A549 (cell line): ENCODE measurements at regions not wholly inside any gene's neighbourhood (a gene's known extent, or its start where the extent isn't known, plus 50 kb on each side); places are given as distances from the start of the nearest gene placed in this dataset.

ENCODE experiments used
- ATAC-seq, 2 experiments: fragments of 200-7000 bp in 1 of 2; fragments of >200 bp in 1 of 2; cut with Nextera tagmentation in 1 of 2; cut with Tn5 transposase in 1 of 2; 3 replicates each; pipeline versions ENCODE4 v1.8.0 to v1.9.1; 2018 to 2020; ENCODE audit warnings: mild to moderate bottlenecking in 1 of 2, moderate library complexity in 1 of 2
- CTCF ChIA-PET: fragments of 300-600 bp; sonication (Branson Sonifier 250); formaldehyde crosslinking; extraction: SDS; loops from one replicate; lab custom pipeline; 2021; ENCODE audit warnings: antibody characterized with exemption, inconsistent platforms; lab: Yijun Ruan, JAX
- POLR2A ChIA-PET: fragments of 350-600 bp; formaldehyde crosslinking; extraction: SDS; loops from one replicate; lab custom pipeline; 2021; ENCODE audit warnings: antibody characterized with exemption, inconsistent platforms; lab: Yijun Ruan, JAX
- DNase-seq, 2 experiments: peaks; one replicate each; pipeline versions ENCODE4 v3.0.0 to v3.0.0-alpha.2; 2011 to 2016; ENCODE audit warnings: low read depth in 1 of 2, low spot score in 1 of 2
- FAIRE-seq: peaks from 2 replicates; lab custom pipeline; 2011; peaks lifted over from hg19 to GRCh38; lab: Jason Lieb, UNC
- H3K27ac ChIP-seq, 2 experiments: fragments of >200 bp; sonication (Bioruptor Twin); formaldehyde crosslinking; 3 replicates each; pipeline ENCODE4 v1.5.1; 2016 to 2017
- H3K4me1 ChIP-seq: fragments of >200 bp; sonication (Bioruptor Twin); formaldehyde crosslinking; 3 replicates; pipeline ENCODE4 v1.6.1; 2016
- H3K4me2 ChIP-seq: fragments of >200 bp; sonication (Bioruptor Twin); formaldehyde crosslinking; 3 replicates; pipeline ENCODE4 v1.6.1; 2016
- H3K4me3 ChIP-seq: fragments of >200 bp; sonication (Bioruptor Twin); formaldehyde crosslinking; 3 replicates; pipeline ENCODE4 v1.5.1; 2016
- H3K9me3 ChIP-seq: fragments of >200 bp; sonication (Bioruptor Twin); formaldehyde crosslinking; 3 replicates; pipeline ENCODE4 v1.6.1; 2016
- CBX2 ChIP-seq: fragments of 200-600 bp; sonication (generic); IDR thresholded peaks from 2 replicates; pipeline ENCODE4 v1.6.1; 2016; ENCODE audit warnings: low read depth, mild to moderate bottlenecking, borderline replicate concordance
- CEBPB ChIP-seq, 2 experiments: fragments of >200 bp in 1 of 2; sonication (Bioruptor Twin) in 1 of 2; formaldehyde crosslinking in 1 of 2; IDR thresholded peaks; 2 replicates each; pipeline ENCODE4 v1.6.1; 2012 to 2016
- CHD2 ChIP-seq: fragments of 150-350 bp; IDR thresholded peaks from 2 replicates; pipeline ENCODE4 v1.6.1; 2014; ENCODE audit warnings: low read length; ENCODE audit not compliant: partially characterized antibody
- FOSL2 ChIP-seq, 2 experiments: fragments of 450-650 bp in 1 of 2; fragments of >200 bp in 1 of 2; sonication (Bioruptor Twin) in 1 of 2; formaldehyde crosslinking; IDR thresholded peaks; 2 replicates each; pipeline versions ENCODE4 v1.5.0 to v1.6.1; 2016 to 2020; ENCODE audit warnings: mild to moderate bottlenecking in 1 of 2, moderate library complexity in 1 of 2
- GATA3 ChIP-seq: IDR thresholded peaks from 2 replicates; pipeline ENCODE4 v1.6.1; 2012; ENCODE audit warnings: borderline replicate concordance
- HDAC2 ChIP-seq: fragments of 200-600 bp; sonication (generic); IDR thresholded peaks from 2 replicates; pipeline ENCODE4 v1.6.1; 2016
- HEYL ChIP-seq: fragments of 250-450 bp; sonication (Bioruptor Pico); IDR thresholded peaks from 2 replicates; pipeline ENCODE4 v1.8.0; 2021; ENCODE audit warnings: mild to moderate bottlenecking, moderate library complexity
- HOXA7 ChIP-seq: fragments of 250-450 bp; sonication (Bioruptor Pico); IDR thresholded peaks from 2 replicates; pipeline ENCODE4 v1.5.0; 2020; ENCODE audit warnings: mild to moderate bottlenecking, moderate library complexity
- HOXB13 ChIP-seq: fragments of 250-450 bp; sonication (Bioruptor Pico); IDR thresholded peaks from 2 replicates; pipeline ENCODE4 v1.5.0; 2020; ENCODE audit warnings: low read depth, mild to moderate bottlenecking, moderate library complexity
- JUN ChIP-seq, 2 experiments: fragments of >200 bp; sonication (Bioruptor Twin); formaldehyde crosslinking; IDR thresholded peaks; 2 replicates in 1 of 2; 3 replicates in 1 of 2; pipeline ENCODE4 v1.6.1; 2016 to 2017
- JUNB ChIP-seq: fragments of >200 bp; sonication (Bioruptor Twin); formaldehyde crosslinking; IDR thresholded peaks from 2 replicates; pipeline ENCODE4 v1.6.1; 2016
- MAFK ChIP-seq: fragments of 450-650 bp; IDR thresholded peaks from 2 replicates; pipeline ENCODE4 v1.6.1; 2014; ENCODE audit not compliant: partially characterized antibody
- MAZ ChIP-seq: fragments of 150-350 bp; IDR thresholded peaks from 2 replicates; pipeline ENCODE4 v1.6.1; 2014; ENCODE audit warnings: antibody characterized with exemption, low read depth, low read length, borderline replicate concordance
- NFE2L2 ChIP-seq: fragments of 150-350 bp; conservative IDR thresholded peaks from 2 replicates; pipeline ENCODE4 v1.6.1; 2014; ENCODE audit warnings: low read length
- PHF8 ChIP-seq: fragments of 200-600 bp; sonication (generic); IDR thresholded peaks from 2 replicates; pipeline ENCODE4 v1.6.1; 2016; ENCODE audit warnings: low read depth, mild to moderate bottlenecking, antibody characterized with exemption, moderate library complexity, borderline replicate concordance
- RARB ChIP-seq: fragments of 250-450 bp; sonication (Bioruptor Pico); IDR thresholded peaks from 2 replicates; pipeline ENCODE4 v1.8.0; 2021; ENCODE audit warnings: mild to moderate bottlenecking, moderate library complexity
- RFX5 ChIP-seq: fragments of 450-650 bp; IDR thresholded peaks from 2 replicates; pipeline ENCODE4 v1.7.1; 2014; ENCODE audit warnings: antibody characterized with exemption, mild to moderate bottlenecking, moderate library complexity
- TP53 ChIP-seq: fragments of 250-450 bp; sonication (Bioruptor Pico); IDR thresholded peaks from 2 replicates; pipeline ENCODE4 v1.5.0; 2021; ENCODE audit warnings: mild to moderate bottlenecking, moderate library complexity
- WGBS: methylation state at CpG from one replicate; pipeline ENCODE4 v1.1.6; 2017; ENCODE audit errors: missing lambda C conversion rate; 5-methylcytosine and 5-hydroxymethylcytosine counted together
- TF ChIP-seq, protein P1 (sequence below): fragments of 150-350 bp; IDR thresholded peaks from 2 replicates; pipeline ENCODE4 v1.6.1; 2014; ENCODE audit warnings: low read depth, mild to moderate bottlenecking, low read length
- TF ChIP-seq, protein P2 (sequence below): fragments of 450-650 bp; IDR thresholded peaks from 2 replicates; pipeline ENCODE4 v1.6.1; 2014; ENCODE audit warnings: antibody characterized with exemption
- TF ChIP-seq, protein P3 (sequence below): IDR thresholded peaks from 2 replicates; pipeline ENCODE4 v1.6.1; 2012; ENCODE audit warnings: low read depth, borderline replicate concordance
- TF ChIP-seq, protein P4 (sequence below): fragments of >200 bp; sonication (Bioruptor Twin); formaldehyde crosslinking; IDR thresholded peaks from 2 replicates; pipeline ENCODE4 v1.6.1; 2016
- TF ChIP-seq, protein P5 (sequence below): fragments of >200 bp; sonication (Bioruptor Twin); formaldehyde crosslinking; IDR thresholded peaks from 3 replicates; pipeline ENCODE4 v1.5.1; 2016

DNA sequence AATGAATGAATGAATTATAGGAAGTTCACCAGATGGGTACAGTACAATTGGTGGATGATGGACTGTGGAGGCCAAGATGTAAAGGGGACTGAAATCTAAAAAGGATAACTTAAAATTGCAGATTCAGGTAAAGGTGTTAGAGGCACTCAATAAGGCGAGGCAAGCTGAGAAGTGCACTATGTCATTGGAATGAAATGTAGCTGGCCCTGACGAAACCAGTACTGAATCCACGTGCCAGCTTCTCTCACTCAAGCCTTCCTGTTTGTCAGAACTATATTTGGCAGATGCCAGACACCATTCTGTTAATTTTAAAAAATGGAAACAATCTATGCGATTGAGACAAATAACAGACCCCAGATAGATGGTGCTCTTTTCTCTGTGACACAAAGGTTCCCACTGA, 1039.1 kb upstream of the TENM3 start:
- CTCF ChIA-PET, result no interaction called here
- TF ChIP-seq MAFK, result no peak
- TF ChIP-seq MAZ, result no peak
- no peak for TF ChIP-seq CHD2
- no peak for TF ChIP-seq HEYL
- no peak for TF ChIP-seq RFX5
- TF ChIP-seq, protein P1, sequence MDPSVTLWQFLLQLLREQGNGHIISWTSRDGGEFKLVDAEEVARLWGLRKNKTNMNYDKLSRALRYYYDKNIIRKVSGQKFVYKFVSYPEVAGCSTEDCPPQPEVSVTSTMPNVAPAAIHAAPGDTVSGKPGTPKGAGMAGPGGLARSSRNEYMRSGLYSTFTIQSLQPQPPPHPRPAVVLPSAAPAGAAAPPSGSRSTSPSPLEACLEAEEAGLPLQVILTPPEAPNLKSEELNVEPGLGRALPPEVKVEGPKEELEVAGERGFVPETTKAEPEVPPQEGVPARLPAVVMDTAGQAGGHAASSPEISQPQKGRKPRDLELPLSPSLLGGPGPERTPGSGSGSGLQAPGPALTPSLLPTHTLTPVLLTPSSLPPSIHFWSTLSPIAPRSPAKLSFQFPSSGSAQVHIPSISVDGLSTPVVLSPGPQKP, result no peak
- no peak for TF ChIP-seq HDAC2
- no peak for TF ChIP-seq JUNB
- TF ChIP-seq, protein P2, sequence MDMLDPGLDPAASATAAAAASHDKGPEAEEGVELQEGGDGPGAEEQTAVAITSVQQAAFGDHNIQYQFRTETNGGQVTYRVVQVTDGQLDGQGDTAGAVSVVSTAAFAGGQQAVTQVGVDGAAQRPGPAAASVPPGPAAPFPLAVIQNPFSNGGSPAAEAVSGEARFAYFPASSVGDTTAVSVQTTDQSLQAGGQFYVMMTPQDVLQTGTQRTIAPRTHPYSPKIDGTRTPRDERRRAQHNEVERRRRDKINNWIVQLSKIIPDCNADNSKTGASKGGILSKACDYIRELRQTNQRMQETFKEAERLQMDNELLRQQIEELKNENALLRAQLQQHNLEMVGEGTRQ, result no peak
- TF ChIP-seq HOXA7 (CRISPR knock-in tag), result no peak
- no peak for TF ChIP-seq CBX2
- no peak for TF ChIP-seq HOXB13 (CRISPR knock-in tag)
- TF ChIP-seq GATA3, result no peak
- FAIRE-seq (no peak), DNase-seq (no peak), ATAC-seq (no peak)
- H3K9me3 ChIP-seq, result no peaks in the 10 kb centered on the region
- no peak overlapping the region for H3K27ac ChIP-seq
- H3K4me3 ChIP-seq, result no peak overlapping the region
- 11% methylated on average over 4 of the region's 4 CpGs for WGBS
- no peaks in the 10 kb centered on the region for H3K4me1 ChIP-seq
- H3K4me2 ChIP-seq, result no peak overlapping the region
- POLR2A ChIA-PET, result interaction anchor here (0.6 kb wide), 1 partner anchor 244 kb away, joined by 3 read pairs; no protein-coding TSS in a partner anchor

DNA sequence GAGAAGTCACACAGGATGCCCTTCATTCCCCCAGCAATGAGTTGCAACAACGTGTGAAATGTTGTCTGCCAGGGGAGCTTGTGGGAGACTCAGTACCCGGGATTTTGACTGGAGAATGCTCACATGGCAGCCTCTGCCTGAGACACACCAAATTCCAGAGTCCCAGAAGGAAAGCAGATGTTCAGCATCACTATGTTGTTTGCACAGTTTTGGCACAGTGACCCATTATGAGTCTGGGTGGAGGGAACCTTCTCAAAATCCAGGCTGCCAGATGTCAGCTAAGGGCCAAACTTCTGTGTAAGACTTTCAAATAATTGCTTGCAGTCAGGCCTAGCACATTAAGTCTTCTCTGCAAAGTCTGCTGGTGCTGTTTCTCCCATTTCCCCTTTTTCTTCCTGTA, 1029.7 kb upstream of the TENM3 start:
- Histone ChIP-seq H3K4me1 (no peaks in the 10 kb centered on the region), H3K4me3 (no peak overlapping the region), H3K9me3 (no peaks in the 10 kb centered on the region), H3K27ac (no peak overlapping the region), H3K4me2 (no peak overlapping the region)
- ATAC-seq, result no peak
- POLR2A ChIA-PET, result no interaction called here
- CTCF ChIA-PET, result no interaction called here
- TF ChIP-seq, protein P3, sequence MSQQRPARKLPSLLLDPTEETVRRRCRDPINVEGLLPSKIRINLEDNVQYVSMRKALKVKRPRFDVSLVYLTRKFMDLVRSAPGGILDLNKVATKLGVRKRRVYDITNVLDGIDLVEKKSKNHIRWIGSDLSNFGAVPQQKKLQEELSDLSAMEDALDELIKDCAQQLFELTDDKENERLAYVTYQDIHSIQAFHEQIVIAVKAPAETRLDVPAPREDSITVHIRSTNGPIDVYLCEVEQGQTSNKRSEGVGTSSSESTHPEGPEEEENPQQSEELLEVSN, result no peak
- TF ChIP-seq RARB, result no peak
- TF ChIP-seq TP53 (CRISPR knock-in tag), result no peak
- no peak for TF ChIP-seq PHF8
- DNase-seq, result no peak
- WGBS, result 7% methylated on average over 2 of the region's 2 CpGs
- FAIRE-seq, result no peak

DNA sequence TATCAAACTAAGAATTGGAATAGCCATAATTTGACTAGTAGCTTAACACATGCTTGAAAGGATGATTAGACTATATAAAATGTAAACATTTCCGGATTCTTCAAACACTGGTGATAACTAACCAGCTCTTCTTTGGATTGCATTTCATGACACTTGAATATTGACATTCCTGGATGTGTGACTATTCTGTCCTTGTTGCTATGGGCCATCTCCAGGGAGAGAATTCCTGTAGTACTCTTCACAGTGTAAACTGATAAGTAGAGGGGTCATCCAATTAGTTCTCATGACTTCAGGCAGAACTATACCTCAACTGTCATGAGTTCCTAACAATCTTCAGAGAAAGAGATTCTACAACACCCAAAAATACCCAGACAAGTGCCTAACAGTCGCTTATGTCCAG, 1026.7 kb upstream of the TENM3 start:
- Histone ChIP-seq H3K4me2 (no peak overlapping the region), H3K4me1 (no peaks in the 10 kb centered on the region), H3K4me3 (no peak overlapping the region), H3K9me3 (no peaks in the 10 kb centered on the region), H3K27ac (no peak overlapping the region)
- FAIRE-seq, result no peak
- DNase-seq, result no peak
- ATAC-seq, result no peak
- ChIA-PET POLR2A (no interaction called here), CTCF (no interaction called here)
- TF ChIP-seq, protein P4, sequence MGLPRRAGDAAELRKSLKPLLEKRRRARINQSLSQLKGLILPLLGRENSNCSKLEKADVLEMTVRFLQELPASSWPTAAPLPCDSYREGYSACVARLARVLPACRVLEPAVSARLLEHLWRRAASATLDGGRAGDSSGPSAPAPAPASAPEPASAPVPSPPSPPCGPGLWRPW, result no peak
- TF ChIP-seq CEBPB (IDR thresholded peaks at IDR 0.05), result no peak
- TF ChIP-seq, protein P5, sequence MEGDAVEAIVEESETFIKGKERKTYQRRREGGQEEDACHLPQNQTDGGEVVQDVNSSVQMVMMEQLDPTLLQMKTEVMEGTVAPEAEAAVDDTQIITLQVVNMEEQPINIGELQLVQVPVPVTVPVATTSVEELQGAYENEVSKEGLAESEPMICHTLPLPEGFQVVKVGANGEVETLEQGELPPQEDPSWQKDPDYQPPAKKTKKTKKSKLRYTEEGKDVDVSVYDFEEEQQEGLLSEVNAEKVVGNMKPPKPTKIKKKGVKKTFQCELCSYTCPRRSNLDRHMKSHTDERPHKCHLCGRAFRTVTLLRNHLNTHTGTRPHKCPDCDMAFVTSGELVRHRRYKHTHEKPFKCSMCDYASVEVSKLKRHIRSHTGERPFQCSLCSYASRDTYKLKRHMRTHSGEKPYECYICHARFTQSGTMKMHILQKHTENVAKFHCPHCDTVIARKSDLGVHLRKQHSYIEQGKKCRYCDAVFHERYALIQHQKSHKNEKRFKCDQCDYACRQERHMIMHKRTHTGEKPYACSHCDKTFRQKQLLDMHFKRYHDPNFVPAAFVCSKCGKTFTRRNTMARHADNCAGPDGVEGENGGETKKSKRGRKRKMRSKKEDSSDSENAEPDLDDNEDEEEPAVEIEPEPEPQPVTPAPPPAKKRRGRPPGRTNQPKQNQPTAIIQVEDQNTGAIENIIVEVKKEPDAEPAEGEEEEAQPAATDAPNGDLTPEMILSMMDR, result no peak
- no peak for TF ChIP-seq JUN (IDR thresholded peaks at IDR 0.05)
- no peak for TF ChIP-seq FOSL2 (IDR thresholded peaks at IDR 0.05)
- no peak for TF ChIP-seq FOSL2 (CRISPR knock-in tag; IDR thresholded peaks at IDR 0.05)
- no peak for TF ChIP-seq RFX5
- TF ChIP-seq HDAC2, result no peak
- TF ChIP-seq NFE2L2, result no peak
- 2% methylated on average over 2 of the region's 2 CpGs for WGBS
